ENCODE measurements at regions not wholly inside any gene's neighbourhood (a gene's known extent, or its start where the extent isn't known, plus 50 kb on each side); places are given as distances from the start of the nearest gene placed in this dataset.
"Not testable (repeated sequence)": the region's sequence is repeated elsewhere in the genome, so short reads cannot be mapped to it uniquely, and the experiment has no call there.

GRCh38 chrX:65331371-65331770 lies 203.2 kb downstream of the LAS1L start:
- no peak for DNase-seq (ENCODE audit: low read depth, low spot score)

DNA sequence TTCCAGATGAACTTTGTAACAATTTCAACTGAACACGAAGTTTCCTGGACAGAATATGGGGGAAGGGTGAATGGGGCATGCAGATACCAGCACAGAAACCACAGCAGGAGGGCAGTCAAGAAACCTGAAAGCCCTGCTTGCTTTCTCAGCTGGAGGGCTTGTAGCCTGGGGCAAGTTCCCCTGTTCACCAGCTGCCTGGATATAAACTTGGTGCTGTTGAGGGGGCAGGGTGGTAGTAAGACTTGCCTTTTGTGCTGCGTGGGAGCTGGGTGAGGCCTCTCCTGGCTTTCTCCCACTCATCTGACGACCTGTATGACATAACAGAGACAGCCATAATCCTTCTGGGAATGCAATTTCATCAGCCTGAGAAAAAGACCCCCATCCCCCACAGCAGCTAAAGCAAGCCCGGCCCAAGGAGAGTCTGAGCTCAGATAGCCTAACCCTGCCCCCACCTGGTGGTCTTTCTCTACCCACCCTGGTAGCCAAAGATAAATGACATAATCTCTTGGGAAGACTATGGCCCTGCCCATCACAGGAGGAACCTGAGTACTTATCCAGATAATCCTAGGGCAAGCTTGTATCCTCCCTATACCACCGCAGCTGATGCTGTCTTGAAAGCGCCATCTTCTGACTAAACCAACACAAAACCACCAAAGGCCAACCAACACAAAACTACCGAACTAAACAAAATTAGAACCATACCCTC lies 234.3 kb downstream of the LAS1L start:
- no peak for DNase-seq (ENCODE audit: low read depth, low spot score)

- DNase-seq (ENCODE audit: low read depth, low spot score), result not testable (repeated sequence)
Observed at GRCh38 chrX:65282905-65283304, 251.7 kb downstream of the LAS1L start.

GRCh38 chrX:65273152-65273551 lies 261.4 kb downstream of the LAS1L start:
- no peak for DNase-seq (ENCODE audit: low read depth, low spot score)

DNA sequence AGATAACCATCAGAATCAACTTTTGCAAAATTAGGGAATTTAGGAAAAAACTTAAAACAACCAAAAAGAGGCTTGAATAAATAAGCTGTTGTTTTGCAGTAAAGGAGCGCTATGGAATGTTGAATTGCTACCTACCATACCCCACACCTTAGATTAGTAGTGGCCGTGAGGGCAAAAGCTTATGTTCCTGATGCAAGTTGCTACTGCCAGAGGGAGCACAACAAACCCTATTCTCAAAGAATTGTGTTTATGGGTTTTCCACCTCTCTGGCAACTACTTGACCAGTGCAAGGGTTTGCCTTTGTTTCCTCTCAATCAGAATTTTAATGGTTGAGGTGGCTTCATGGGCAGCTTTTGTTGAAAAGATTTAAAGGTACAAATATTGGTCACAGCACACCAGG lies 268.1 kb downstream of the LAS1L start:
- no peak for DNase-seq (ENCODE audit: low read depth, low spot score)

DNA sequence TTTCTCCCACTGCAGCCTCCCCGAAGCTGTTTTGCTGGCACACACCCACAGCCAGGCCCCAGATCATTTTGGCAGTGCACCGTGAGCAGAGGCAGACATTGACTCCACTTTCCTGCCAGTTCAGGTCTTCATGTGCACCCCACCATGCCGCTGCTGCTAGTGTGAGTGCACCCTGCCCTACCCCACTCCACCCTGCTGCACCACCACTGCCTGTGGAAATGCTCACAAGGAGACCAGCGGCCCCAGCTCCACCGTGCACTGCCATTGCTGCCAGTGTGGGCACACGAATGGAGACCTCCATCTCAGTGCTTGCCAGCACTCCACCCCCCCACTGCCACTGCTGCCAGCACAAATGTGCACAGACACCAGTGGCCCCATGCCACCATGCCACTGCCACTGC lies 277.6 kb upstream of the ZC4H2 start:
- no peak for DNase-seq (ENCODE audit: low read depth, low spot score)

- no peak for DNase-seq (ENCODE audit: low read depth, low spot score)
Observed at GRCh38 chrX:65241059-65241721, 264.9 kb upstream of the ZC4H2 start.

GRCh38 chrX:65203545-65203944 lies 227.3 kb upstream of the ZC4H2 start:
- no peak for DNase-seq (ENCODE audit: low read depth, low spot score)

DNA sequence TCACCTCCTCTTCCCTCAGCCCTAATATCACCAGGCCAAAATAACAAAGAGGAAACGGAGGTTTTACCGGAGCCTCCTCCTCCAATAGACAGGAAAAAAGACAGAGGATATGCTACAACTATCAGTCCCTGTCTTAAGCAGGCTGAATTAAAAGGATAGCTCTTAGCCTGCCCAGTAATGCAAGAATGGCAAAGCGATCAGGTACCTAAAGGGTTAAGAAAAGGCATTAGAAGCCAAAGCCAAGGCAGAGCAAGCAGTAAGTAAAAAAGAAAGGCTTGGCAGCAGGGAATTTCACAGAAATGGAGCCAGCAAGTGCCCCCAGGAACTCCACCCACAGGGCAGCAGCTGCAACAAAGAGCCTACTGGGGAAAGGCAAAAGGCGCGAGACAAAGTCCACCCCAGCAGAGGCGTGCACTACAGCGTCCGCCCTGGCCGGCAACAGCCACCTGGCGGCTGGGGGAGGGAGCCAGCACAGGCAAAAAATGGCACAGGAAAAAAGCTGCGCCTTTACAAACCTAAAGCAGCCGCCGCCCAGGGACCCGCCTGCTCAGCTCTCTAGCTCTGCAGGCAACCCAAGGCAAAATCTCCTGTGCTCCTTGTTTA lies 220.6 kb upstream of the ZC4H2 start:
- DNase-seq (ENCODE audit: low read depth, low spot score), result no peak

DNA sequence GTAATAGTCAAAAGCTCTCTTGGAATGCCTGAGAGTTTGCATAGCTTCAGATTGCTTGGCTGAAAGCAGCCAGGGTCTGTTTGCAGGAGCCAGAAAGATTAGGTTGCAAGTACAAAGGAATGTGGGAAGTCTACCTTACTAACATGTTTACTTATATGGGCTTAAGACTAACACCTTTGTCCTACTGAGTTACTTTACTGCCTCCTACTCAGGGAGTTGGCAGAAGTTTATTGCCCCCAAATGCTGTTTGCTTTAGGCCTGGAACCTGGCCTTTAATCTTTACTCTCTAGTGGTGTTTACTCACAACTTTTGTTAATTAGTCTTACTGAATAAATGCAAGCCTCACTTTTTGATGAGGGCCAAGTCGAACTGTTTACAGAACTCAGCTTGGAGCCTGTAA lies 219.4 kb upstream of the ZC4H2 start:
- no peak for DNase-seq (ENCODE audit: low read depth, low spot score)

DNA sequence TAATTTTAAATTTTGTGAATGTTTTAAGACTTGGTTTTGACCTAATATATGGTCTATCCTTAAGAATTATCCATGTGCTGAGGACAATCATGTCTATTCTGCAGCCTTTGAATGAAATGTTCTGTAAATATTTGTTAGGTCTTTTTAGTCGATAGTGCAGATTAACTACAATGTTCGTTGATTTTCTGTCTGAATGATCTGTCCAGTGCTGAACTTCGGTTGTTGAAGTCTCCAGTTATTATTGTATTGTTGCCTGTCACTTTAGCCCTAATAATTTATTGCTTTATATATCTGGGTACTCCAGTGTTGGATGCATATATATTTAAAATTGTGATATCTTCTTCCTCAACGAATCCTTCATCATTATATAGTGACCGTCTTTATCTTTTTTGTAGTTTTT lies 218.3 kb upstream of the ZC4H2 start:
- no peak for DNase-seq (ENCODE audit: low read depth, low spot score)

GRCh38 chrX:65163325-65163724 lies 187.1 kb upstream of the ZC4H2 start:
- not testable (repeated sequence) for DNase-seq (ENCODE audit: low read depth, low spot score)

GRCh38 chrX:65148232-65148631 lies 172.0 kb upstream of the ZC4H2 start:
- DNase-seq (ENCODE audit: low read depth, low spot score), result no peak

GRCh38 chrX:65136424-65136823 lies 160.2 kb upstream of the ZC4H2 start:
- no peak for DNase-seq (ENCODE audit: low read depth, low spot score)

DNA sequence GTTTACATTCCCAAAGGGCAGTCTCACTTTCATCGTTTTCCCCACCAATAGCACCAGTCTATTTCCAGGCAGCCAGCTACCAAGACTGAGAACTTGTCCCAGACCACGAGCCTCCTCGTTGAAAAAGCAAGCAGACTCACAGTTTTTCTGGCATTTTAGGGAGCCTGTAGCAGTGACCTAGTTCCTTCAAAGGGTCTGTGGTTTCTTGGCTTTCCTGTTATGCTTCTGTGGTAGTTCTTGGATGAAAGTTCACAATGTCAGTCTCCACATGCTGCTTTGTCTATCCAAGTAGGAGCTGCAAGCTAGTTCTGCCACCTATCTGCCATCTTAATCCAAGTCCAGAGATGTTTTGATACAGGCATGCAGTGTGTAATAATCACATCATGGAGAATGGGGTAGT lies 151.6 kb upstream of the ZC4H2 start:
- DNase-seq (ENCODE audit: low read depth, low spot score), result no peak

DNA sequence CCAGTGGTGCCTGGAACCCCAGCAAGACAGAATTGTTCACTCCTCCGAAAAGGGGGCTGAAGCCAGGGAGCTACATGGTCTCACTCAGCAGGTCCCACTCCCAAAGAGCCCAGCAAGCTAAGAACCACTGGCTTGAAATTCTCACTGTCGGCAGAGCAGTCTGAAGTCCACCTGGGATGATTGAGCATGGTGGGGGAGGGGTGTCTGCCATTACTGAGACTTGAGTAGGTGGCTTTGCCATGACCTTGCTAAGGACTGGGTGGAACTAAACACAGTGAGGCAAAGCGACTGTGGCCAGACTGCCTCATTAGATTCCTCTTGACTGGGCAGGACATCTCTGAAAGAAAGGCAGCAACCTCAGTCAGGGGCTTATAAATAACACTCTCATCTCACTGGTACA lies 122.6 kb upstream of the ZC4H2 start:
- DNase-seq (ENCODE audit: low read depth, low spot score), result no peak

GRCh38 chrX:65093658-65094057 lies 117.4 kb upstream of the ZC4H2 start:
- DNase-seq (ENCODE audit: low read depth, low spot score), result no peak

DNA sequence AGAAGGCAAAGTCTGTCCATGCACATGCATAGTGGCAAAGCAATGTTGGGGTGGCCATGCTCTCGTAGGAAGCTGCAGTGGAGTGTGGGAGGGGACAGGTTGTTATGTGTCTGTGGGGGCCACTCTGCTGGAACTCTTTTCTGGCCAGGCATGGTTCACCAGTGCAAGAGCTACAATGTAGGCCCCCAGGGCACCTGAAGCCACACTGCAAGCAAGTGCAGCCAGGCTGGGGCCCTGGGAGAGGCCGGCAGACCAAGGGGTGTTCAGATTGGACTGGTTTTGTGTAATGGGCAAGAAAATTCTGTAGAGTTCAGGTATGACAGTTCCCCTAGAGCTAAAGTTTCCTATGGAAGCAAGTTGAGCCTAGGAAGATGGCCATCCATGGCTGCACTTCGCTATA lies 97.0 kb upstream of the ZC4H2 start:
- DNase-seq (ENCODE audit: low read depth, low spot score), result no peak

DNA sequence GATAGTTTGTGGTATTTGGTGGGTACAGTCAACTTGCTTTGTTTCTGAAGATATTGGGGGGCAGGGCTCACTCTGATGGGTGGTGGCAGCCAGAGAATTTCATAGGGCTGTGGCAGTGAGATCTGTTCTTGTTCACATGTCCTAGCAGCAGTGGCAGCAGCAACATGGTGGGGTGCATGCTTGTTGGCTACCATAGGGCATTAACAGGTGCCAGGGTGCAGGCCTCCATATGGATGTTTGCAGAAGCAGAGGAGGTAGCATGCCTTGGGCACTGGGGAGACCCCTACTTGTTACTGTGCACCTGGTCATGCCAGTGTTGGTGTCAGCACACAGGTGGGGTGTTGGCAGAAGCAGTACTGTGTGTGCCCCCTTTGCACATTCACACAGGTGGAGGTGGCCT lies 96.3 kb upstream of the ZC4H2 start:
- no peak for DNase-seq (ENCODE audit: low read depth, low spot score)

DNA sequence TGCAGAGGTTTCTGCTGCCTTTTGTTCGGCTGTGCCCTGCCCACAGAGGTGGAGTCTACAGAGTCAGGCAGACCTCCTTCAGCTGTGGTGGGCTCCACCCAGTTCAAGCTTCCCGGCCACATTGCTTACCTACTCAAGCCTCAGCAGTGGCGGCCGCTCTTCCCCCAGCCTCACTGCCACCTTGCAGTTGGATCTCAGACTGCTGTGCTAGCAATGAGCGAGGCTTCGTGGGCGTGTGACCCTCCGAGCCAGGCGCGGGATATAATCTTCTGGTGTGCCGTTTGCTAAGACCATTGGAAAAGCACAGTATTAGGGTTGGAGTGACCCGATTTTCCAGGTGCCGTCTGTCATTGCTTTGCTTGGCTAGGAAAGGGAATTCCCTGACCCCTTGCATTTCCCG lies 82.4 kb upstream of the ZC4H2 start:
- DNase-seq (ENCODE audit: low read depth, low spot score), result not testable (repeated sequence)

- no peak for DNase-seq (ENCODE audit: low read depth, low spot score)
Observed at GRCh38 chrX:65045001-65045400, 68.8 kb upstream of the ZC4H2 start.

DNA sequence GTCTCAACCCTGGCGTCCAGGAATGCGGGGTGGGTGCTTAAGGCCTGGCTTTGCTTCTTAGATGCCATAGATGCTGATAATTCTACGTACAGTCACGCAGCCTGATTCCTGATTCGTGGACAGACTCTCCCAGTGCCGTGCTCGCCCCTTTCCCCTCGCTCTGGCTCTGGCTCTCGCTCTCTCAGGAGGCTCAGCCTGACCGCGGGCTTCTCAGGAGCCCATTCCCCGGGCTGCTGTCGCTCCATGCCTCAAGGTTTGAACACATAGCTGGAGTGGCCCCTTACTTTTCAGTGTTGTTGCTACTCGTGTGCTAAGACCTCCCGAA lies 59.2 kb upstream of the ZC4H2 start:
- no peak for DNase-seq (ENCODE audit: low read depth, low spot score)

Data from pulmonary artery endothelial cell (primary cell).